ENCODE measurements at regions not wholly inside any gene's neighbourhood (a gene's known extent, or its start where the extent isn't known, plus 50 kb on each side); places are given as distances from the start of the nearest gene placed in this dataset.

DNA sequence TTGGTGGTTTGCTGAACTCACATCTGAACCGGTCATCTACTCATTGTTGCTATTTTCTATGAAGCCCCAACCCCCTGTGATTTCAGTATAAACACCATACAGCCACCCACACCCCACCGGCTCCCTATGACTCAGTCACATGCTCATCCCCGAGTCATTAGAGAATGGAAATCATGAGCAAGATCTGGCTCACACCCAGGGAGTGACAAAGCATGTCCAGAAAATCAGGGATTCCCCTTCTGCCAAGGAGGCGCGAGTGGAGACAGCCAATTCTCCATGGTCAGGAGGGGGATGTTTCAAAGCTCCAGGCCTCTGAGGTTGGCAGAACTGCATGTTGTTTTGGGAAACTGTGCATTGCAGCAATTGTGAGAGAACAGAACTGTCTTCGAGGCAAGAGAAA, 657.5 kb upstream of the TBX3 start:
- DNase-seq = peak; percentile 82

DNA sequence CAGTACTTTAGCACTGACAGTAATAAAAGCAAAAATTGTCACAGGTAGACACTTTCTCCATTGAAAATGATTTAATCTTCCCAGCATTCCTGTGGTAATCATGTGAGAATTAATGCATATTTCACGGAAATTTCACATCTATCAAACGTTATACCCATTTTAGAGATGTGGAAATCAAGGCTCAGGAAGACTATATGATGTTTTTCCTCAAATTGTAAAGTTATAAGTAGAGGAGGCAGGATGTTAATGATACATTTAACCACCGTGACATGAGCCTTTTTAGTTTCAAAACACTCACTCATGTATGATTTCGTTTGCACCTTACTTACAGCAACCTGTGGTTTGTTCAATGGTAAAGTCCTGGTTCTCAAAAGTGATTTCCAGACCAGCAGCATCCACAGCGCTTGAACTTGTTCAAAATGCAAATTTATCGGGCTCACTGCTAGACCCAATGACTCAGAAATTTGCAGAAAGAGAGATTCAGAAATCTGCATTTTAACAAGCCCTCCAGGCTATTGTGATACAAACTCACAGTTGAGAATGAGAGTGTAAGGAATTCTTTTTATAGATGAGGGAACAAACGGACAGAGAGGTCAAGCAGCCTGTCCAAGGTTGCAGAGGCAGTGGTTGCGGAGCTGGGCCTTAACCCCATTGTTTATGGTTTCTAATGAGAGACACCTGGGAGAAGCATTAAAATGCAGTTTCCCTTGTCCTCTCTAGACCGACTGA, 654.8 kb upstream of the TBX3 start:
- no peak for DNase-seq

DNA sequence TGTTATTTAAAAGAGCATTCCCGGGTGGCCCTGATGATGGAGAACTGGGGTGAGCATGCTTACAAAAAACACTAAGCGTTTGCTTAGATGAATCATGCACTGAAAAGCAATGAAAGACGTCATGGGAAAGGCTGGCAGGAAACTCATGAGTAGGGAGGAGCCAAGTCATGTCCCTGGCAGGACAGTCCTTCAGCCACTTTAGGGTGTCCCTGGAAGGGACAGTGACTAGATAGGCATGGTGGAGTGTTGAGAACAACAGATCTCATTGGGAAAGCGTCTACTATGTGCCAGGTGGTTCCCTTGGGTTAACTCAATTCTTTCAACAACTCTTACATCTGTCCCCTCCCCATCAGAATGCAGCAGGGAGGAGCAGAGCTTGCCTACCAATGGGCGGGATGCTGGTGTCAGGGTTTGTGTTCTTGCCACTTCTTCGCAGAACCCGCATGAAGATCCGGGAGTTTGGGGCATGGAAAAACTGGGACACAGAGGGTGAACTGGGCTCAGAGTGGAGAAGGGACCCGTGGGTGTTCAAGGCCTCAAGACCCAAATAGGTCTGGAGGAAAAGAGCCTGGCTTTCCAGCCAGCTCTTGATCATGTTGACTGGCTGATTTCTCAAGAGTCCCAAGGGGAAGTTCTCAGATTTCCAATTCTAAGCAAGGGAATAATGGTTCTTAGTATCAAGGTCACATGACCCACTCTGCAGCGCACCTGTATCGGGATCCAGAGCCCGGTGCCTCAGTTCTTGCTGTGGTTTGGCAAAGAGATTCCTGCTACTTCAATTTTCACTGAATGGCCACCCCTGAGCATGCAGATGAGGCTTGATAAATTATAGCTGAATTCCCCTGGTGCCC, 653.9 kb upstream of the TBX3 start:
- peak; percentile 17 for DNase-seq

GRCh38 chr12:115336506-115336905, 652.5 kb upstream of the TBX3 start:
- DNase-seq = no peak

DNA sequence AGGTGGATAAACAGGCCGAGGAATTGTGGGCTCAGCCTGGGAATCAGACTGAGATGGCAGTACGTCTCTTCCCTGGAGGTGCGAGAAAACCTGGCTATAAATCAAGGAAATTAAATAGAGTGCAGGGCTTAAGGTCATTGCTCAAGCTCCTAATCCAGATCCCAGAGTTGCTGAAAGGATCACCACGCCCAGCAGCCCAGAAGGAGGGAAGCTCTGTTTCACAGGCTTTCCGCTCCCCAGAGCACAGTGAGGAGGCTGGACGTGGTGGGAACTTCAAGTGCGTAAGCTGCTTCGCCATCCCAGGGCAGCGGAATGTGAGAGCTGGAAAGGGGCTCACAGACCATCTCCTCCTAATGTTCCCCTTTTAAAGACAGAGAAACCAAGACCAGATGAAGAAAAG, 651.6 kb upstream of the TBX3 start:
- DNase-seq = no peak

GRCh38 chr12:115335048-115335447, 651.1 kb upstream of the TBX3 start:
- no peak for DNase-seq

DNA sequence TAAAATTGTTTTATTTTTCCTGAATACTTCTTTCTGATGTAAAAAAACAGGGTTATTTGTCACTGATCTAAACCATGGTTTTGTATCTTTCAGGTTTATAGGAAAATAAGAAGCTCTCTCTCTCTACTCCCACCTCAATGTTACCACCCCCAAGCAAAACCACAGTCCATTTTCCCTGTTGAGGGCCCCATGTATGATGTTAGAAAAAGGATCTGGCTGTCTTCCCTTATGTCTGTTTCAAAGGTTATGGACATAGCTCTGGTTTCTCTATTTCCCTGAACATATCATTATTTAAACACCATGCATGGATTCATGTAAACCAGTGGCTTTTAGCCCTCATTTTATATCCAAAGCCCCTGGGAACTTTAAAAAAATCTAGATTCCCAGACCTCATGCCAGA, 649.0 kb upstream of the TBX3 start:
- DNase-seq = no peak

DNA sequence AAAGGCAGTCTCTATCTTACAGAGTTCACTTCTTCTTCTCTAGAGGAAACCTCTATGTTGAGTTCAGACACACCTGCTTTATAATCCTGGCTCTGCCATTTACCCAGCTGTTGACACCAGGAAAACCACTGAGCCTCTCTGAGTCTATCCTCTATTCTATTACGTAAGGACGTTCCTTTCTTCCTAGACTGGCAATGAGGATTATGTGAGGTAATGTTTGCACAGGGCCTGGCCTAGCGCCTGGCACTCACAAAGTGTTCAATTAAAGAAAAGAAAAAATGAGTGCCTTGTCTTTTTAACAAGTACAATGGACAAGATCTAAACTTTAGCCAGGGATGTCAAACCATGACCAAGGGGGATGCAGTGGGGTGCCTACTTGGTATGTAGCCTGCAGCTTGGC, 641.9 kb upstream of the TBX3 start:
- DNase-seq = no peak

DNA sequence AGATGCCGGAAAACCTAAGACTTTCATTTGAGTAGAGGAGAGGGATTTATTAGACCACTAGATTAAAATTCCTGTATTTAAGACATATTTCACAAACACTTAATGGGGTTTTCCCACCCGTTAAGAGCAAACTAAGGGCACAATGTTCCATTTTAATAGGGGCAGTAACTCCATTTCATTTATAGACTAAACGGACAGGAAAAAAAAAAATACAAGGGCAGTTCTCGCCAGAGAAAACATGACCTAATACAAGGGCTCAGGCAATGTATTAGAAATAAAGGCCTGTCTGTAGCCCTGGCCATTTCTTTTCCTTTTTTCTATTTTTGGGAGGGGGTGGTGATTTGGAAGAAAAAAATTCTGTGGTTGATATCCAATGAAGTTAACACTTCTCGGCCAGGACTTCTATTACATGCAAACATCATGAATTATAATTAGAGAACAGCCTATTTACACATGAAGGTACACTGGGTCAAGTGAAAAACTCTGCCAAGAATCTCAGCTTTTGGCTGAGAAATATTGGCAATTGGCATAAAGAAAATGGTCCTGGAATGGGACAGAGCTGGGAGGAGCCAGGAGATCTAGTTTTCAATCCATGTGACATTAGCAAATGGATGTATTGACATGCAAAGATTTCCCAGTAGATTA, 641.1 kb upstream of the TBX3 start:
- DNase-seq = no peak

- DNase-seq = no peak
Measured at GRCh38 chr12:115323223-115323905, 639.4 kb upstream of the TBX3 start.

- no peak for DNase-seq
Measured at GRCh38 chr12:115322275-115322674, 638.3 kb upstream of the TBX3 start.

GRCh38 chr12:115320967-115321366, 637.0 kb upstream of the TBX3 start:
- DNase-seq = no peak

DNA sequence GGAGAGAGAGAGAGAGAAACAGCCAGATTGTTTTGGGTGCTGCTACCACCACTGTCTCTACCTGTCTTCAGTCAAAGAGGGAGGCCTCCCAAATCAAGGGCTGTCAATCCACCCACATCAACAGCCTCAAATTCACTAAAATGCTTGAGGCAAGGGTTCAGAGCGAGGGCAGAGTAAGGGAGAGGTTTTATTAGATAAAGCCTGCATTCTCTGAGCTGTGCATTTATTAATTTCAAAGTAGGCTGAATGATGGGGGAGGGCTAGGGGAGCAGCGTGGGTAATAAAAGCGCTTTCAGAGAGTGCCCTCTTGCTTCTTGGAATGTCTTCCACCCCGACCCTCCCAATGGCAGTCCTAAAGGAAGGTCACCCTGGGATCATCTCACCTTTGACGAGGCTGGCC, 636.5 kb upstream of the TBX3 start:
- no peak for DNase-seq

DNA sequence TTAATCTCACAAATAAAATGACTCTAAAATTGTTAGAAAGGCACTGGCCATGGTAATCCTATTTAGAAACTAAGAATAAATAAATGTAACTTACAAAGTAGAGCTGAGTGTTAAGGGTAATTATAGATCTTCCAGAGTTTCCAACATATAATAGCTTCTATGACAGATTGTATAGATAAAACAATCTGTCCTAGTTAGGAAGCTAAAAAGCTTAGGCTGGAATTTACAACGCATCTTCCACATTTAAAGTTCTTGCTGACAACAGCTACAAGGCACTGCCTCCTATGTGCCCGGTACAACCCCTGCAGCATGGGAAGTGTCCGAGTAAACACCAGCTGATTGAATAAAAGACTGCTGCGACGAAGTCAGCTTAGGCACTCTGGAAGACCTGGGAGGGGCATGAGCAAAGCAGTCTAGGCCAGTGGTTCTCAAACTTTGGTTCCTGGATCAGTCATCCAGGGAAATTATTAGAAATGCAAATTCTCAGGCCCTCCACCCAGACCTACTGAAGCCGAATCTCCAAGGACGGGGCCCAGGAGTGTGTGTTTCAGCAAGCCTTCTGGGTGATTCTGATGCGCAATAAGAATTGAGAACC, 635.6 kb upstream of the TBX3 start:
- DNase-seq = no peak

GRCh38 chr12:115313929-115314328, 630.0 kb upstream of the TBX3 start:
- DNase-seq = no peak

- DNase-seq = no peak
Measured at GRCh38 chr12:115312901-115313300, 628.9 kb upstream of the TBX3 start.

DNA sequence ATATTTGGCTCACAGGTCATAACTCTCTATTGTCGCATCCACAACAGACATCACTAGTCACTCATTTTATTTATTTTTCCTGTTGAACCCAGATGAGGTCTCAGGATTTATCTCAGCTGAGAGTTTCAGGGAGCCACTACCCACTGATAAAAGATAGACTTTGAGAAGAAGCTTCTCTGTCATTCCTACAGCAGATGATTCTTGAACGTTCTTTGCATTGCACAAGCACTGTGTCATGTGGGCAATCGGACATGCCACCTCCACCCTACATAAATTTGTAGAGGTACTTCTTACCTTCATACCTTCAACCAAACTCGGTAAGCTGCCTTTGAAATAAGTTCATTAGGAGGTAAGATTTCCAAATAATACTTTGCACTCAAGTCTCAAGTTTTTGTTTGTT, 627.9 kb upstream of the TBX3 start:
- DNase-seq = no peak

GRCh38 chr12:115308918-115309317, 624.9 kb upstream of the TBX3 start:
- DNase-seq = no peak

GRCh38 chr12:115306380-115306779, 622.4 kb upstream of the TBX3 start:
- DNase-seq = no peak

DNA sequence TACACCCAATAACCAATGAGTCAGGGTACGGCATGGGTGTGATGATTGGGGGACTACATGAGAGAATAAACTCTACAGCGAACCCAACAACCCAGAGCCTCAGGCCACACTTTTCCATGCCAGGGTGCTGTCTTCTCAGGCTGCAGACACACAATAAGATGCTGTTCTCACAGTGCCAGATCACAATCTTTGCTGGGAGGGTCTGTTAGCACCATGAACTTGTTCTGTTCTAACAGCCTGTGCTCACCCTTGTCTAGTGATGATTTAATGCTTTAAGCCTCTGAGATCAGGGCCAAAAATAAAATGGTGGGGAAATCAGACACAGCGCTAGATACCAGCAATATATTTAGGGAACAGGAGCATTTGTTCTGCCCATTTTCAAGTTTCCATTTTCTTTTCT, 621.9 kb upstream of the TBX3 start:
- DNase-seq = no peak

DNA sequence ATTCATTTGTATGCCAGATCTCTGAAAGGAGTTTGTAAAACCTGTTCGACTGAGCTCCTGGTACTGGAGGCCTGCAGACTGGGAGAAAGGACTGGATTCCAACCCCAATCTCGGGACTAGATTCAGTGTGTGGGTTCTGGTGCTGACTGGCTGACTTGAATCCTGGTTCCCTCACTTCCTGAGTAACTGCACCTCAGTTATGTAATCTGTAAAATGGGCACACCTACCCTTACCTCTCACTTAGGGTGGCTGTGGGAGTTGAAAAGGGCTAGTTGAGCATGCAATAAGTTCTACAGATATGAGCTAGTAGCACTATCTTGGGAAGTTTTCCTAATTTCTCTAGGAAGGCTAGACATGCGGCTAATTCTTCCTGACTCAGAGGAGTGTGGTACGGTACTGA, 621.3 kb upstream of the TBX3 start:
- no peak for DNase-seq

DNA sequence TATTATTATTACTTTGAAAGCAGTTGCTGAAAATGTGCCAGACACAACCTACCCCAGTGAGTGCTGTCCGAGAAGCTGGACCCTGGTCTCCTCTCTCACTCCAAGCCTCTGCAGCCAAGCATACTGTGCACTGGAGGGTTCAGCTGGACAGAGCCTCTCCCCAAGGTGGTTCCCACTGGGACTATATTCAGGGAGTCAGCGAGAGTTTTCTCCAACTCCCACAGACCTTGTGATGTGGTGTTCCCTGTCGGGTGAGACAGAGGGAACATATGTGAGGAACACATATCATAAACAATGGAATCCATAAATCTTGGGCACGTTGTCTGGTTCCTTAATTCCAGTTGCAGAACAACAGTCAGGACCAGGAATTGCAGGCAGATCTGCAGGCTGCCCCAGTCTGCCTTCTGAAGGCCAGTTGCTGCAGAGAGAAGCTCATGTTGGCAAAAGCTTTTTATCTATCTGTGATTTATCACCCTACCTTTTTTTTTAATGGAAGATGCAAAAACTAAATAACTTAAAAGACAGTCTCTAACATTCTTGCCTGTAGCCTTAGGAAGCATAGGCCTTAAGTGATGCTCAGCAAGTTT, 619.8 kb upstream of the TBX3 start:
- no peak for DNase-seq

DNA sequence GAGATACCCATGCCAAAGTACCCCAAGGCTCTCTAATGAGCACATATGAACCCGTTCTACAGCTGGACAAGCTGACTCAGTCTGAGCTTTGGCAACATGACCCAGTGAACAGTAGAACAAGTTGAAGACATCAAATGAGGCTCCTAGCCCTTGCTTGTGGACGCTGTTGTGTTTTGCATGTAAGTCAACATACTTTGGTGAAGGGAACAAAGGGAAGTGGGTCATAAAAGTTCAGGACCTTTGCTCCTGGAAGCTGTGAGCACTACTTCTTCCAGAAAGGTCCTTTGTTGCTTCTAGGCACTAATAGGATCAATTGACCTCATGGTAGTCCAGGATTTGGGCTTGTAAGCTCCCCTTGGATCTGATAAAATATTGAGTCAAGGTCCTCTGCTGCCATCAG, 613.5 kb upstream of the TBX3 start:
- no peak for DNase-seq

All from GOT3 (cell line).